NCI-H82 (cell line): ENCODE measurements at regions not wholly inside any gene's neighbourhood (a gene's known extent, or its start where the extent isn't known, plus 50 kb on each side); places are given as distances from the start of the nearest gene placed in this dataset.
A peak's percentile ranks its signal among the peaks of the same experiment; 100 is the strongest.
"Not testable (repeated sequence)": the region's sequence is repeated elsewhere in the genome, so short reads cannot be mapped to it uniquely, and the experiment has no call there.

Experiments
- DNase-seq: peaks from one replicate; lab custom pipeline; 2025; lab: John Stamatoyannopoulos, UW

GRCh38 chr5:17365811-17366138 is 132.3 kb upstream of the TAF11L2 start:
- no peak for DNase-seq

GRCh38 chr5:17367256-17367840 is 130.7 kb upstream of the TAF11L2 start:
- DNase-seq: no peak

GRCh38 chr5:17370651-17371050 is 127.4 kb upstream of the TAF11L2 start:
- DNase-seq: no peak

- no peak for DNase-seq
These were observed 124.6 kb upstream of the TAF11L2 start for GRCh38 chr5:17373406-17373805.

- DNase-seq: no peak
These were observed 124.0 kb upstream of the TAF11L2 start for GRCh38 chr5:17373814-17374556.

GRCh38 chr5:17374973-17375742 is 122.9 kb upstream of the TAF11L2 start:
- DNase-seq: no peak

GRCh38 chr5:17375886-17376285 is 122.1 kb upstream of the TAF11L2 start:
- not testable (repeated sequence) for DNase-seq

GRCh38 chr5:17378346-17378997 is 119.6 kb upstream of the TAF11L2 start:
- no peak for DNase-seq

GRCh38 chr5:17379100-17379951 is 118.7 kb upstream of the TAF11L2 start:
- DNase-seq: peak; percentile 77

GRCh38 chr5:17381932-17382331 is 116.1 kb upstream of the TAF11L2 start:
- DNase-seq: no peak

- no peak for DNase-seq
These were observed 114.5 kb upstream of the TAF11L2 start for GRCh38 chr5:17383526-17383925.

- DNase-seq: no peak
These were observed 113.8 kb upstream of the TAF11L2 start for GRCh38 chr5:17384181-17384580.

GRCh38 chr5:17388717-17389116 is 109.3 kb upstream of the TAF11L2 start:
- no peak for DNase-seq

GRCh38 chr5:17394086-17394485 is 103.9 kb upstream of the TAF11L2 start:
- DNase-seq: no peak

GRCh38 chr5:17395106-17395880 is 102.7 kb upstream of the TAF11L2 start:
- no peak for DNase-seq

GRCh38 chr5:17396247-17396646 is 101.8 kb upstream of the TAF11L2 start:
- DNase-seq: no peak

- peak; percentile 26 for DNase-seq
These were observed 99.6 kb upstream of the TAF11L2 start for GRCh38 chr5:17398431-17398830.

- DNase-seq: no peak
These were observed 98.9 kb upstream of the TAF11L2 start for GRCh38 chr5:17398866-17399835.

GRCh38 chr5:17399931-17400330 is 98.1 kb upstream of the TAF11L2 start:
- DNase-seq: no peak
